ENCODE measurements at regions not wholly inside any gene's neighbourhood (a gene's known extent, or its start where the extent isn't known, plus 50 kb on each side); places are given as distances from the start of the nearest gene placed in this dataset.

GRCh38 chr15:47401427-47401826 is 315.9 kb upstream of the SEMA6D start:
- DNase-seq (ENCODE audit: low spot score) (no peak), ATAC-seq (no peak)
- Mint-ChIP-seq H3K27ac (no peak overlapping the region), H3K4me1 (peaks cover 37% of the 10 kb centered on the region), H3K9me3 (no peaks in the 10 kb centered on the region), H3K4me3 (no peak overlapping the region), H3K27me3 (ENCODE audit: low read depth) (no peaks in the 10 kb centered on the region; the same call in none of the 2 replicates), H3K36me3 (no peaks in the 10 kb centered on the region)
- POLR2A ChIA-PET: no interaction called here
- TF ChIP-seq IRF2 (CRISPR knock-in tag; IDR thresholded peaks at IDR 0.05; ENCODE audit: borderline replicate concordance, low read depth) (no peak), STAT6 (CRISPR knock-in tag; conservative IDR thresholded peaks at IDR 0.05; ENCODE audit: low read depth) (no peak), ZNF232 (CRISPR knock-in tag; IDR thresholded peaks at IDR 0.05) (no peak), ATF6 (CRISPR knock-in tag; IDR thresholded peaks at IDR 0.05) (no peak), E2F4 (CRISPR knock-in tag; IDR thresholded peaks at IDR 0.05; ENCODE audit: borderline replicate concordance, low read depth) (no peak), ZNF263 (CRISPR knock-in tag; IDR thresholded peaks at IDR 0.05; ENCODE audit: low read depth) (no peak), PREB (CRISPR knock-in tag; IDR thresholded peaks at IDR 0.05; ENCODE audit: borderline replicate concordance) (no peak)
- CTCF ChIA-PET: interaction anchor here (1.5 to 1.6 kb wide), 2 partner anchors 135 to 205 kb away, joined by 3 to 4 read pairs; no protein-coding TSS in a partner anchor

GRCh38 chr15:47402829-47403228 is 314.5 kb upstream of the SEMA6D start:
- no peaks in the 10 kb centered on the region; the same call in none of the 2 replicates for H3K27me3 Mint-ChIP-seq (ENCODE audit: low read depth)
- no peak overlapping the region for H3K27ac Mint-ChIP-seq
- DNase-seq (ENCODE audit: low spot score) (no peak), ATAC-seq (no peak)
- no peak for TF ChIP-seq USF2 (CRISPR knock-in tag; IDR thresholded peaks at IDR 0.05)
- TF ChIP-seq STAT6 (CRISPR knock-in tag; conservative IDR thresholded peaks at IDR 0.05; ENCODE audit: low read depth): no peak
- TF ChIP-seq CREM (CRISPR knock-in tag; IDR thresholded peaks at IDR 0.05): no peak
- no peak for TF ChIP-seq USF1 (CRISPR knock-in tag; IDR thresholded peaks at IDR 0.05)
- no peak for TF ChIP-seq CDX4 (CRISPR knock-in tag; IDR thresholded peaks at IDR 0.05; ENCODE audit: borderline replicate concordance)
- no peaks in the 10 kb centered on the region for H3K36me3 Mint-ChIP-seq
- ChIA-PET POLR2A (no interaction called here), CTCF (interaction anchor here (3.9 kb wide), 1 partner anchor 29 kb away, joined by 18 read pairs; no protein-coding TSS in a partner anchor)
- no peaks in the 10 kb centered on the region for H3K9me3 Mint-ChIP-seq
- peaks cover 51% of the 10 kb centered on the region for H3K4me1 Mint-ChIP-seq
- H3K4me3 Mint-ChIP-seq: no peak overlapping the region

Measured in WTC11 (cell line).